DMS114 treated with DMSO at 0.1 percent for 48 hours (cell line): ENCODE measurements at regions not wholly inside any gene's neighbourhood (a gene's known extent, or its start where the extent isn't known, plus 50 kb on each side); places are given as distances from the start of the nearest gene placed in this dataset.
"Not testable (repeated sequence)": the region's sequence is repeated elsewhere in the genome, so short reads cannot be mapped to it uniquely, and the experiment has no call there.

Experiments
- DNase-seq: peaks from one replicate; lab custom pipeline; 2025; ENCODE audit not compliant: unreplicated experiment; lab: John Stamatoyannopoulos, UW

DNA sequence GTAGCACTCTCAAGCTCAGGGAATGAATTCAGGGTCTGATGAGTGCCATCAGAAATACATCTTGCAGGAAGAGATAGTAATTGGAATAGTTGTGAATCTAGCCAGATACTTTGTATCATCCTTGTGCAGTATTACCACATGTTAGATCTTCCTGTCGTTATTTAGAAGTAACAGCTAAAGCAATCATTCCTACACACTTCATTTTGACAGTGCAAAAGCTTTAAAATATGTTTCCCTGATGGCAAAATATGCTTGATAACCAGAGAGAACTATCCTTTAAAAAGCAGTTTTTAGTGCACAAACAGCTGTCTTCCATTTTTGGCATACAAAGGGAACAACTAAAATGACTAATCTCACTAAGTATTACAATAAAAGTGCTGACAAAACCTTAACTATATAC lies 149.5 kb upstream of the SLC38A2 start:
- no peak for DNase-seq

DNA sequence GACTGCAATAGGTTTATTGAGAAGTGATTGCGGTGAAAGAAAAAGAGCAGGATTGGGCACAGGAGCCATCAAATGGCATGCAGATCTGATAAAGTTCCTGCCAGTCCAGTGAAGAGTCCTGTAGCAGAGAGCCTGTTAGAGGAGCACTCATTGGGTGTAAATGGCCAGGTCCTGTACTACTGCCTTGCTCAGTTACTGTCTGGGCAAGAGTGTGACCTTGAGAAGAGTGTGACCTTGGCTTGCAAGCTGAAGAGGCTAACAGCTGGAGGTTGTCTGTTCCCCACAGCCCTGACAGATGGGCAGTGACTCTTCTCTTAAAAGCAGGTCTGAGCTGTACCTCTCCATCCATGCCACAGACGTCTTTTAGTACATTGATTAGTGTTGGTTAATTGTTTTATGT lies 148.6 kb upstream of the SLC38A2 start:
- DNase-seq, result no peak

DNA sequence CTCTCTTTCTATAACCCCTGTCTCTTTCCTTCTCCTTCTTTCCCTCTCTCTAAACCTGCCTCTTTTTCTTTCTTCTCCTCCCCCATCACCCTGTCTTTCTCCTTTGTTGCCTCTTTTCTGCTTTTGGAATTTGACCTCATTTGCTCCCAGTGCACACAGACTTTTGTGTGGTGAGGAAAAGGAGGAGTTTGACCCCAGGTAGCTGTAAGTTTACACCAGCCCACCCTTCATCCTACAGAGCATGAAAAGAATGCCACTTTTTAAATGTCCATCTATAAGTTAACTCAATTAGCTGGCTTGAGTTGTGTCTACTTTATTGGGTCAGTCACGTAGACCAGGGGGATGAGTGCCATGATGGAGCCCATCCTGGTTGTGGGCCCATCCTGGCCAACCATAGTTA lies 146.8 kb upstream of the SLC38A2 start:
- DNase-seq, result no peak

DNA sequence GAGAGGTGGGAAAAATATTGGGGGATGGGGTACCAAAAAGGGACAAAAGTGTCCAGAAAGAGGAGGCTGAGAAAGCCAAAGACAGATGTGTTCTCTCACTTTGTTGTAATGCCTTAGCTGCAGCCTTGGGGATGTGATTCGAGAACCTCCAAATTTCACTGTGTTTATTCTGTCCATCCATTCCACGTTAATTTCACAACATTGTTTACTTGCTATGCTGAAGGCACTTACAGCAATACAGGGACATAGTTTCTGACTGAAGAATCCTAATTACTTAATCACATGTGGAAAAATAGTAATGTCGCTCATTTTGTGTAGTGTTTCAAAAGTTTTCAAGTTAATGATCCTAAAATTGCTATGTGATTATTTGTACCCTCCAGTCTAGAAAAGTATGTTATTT lies 146.2 kb upstream of the SLC38A2 start:
- DNase-seq, result no peak

DNA sequence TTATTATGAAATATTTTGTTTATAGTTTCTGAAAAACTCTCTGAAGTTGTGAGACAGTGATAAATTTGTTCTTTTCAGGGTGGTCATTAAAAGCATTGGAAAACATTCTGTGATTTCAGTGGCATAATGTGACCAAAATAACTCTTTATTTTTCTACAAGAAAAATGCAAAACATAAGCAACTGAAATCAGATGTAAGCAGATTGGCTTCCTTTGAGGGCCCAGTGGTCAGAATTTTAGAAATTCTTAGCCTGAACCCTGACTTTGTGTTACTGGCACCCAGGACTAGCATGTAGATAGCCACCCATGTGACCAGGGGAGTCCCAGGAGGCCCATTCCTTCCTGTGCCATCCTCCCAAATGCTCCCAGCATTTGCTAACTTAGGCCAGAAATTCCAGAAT lies 145.6 kb upstream of the SLC38A2 start:
- no peak for DNase-seq

DNA sequence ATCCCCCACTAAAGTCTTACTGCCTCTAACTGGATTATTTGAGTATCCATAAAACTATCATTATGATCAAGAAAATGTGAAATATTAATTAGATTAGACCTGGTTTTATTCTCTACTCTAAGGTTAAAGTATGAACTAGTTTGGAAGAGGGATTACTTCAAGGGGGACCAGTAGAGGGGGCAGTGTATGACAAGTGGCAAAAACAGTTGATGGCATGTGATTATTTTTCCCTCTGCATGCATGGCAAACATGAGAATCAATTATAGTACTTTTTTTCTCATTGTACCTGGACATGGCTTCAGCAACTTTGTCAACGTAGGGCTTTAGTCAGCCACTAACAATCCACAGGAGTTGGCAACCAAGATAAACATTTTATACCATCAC lies 145.0 kb upstream of the SLC38A2 start:
- DNase-seq, result no peak

DNA sequence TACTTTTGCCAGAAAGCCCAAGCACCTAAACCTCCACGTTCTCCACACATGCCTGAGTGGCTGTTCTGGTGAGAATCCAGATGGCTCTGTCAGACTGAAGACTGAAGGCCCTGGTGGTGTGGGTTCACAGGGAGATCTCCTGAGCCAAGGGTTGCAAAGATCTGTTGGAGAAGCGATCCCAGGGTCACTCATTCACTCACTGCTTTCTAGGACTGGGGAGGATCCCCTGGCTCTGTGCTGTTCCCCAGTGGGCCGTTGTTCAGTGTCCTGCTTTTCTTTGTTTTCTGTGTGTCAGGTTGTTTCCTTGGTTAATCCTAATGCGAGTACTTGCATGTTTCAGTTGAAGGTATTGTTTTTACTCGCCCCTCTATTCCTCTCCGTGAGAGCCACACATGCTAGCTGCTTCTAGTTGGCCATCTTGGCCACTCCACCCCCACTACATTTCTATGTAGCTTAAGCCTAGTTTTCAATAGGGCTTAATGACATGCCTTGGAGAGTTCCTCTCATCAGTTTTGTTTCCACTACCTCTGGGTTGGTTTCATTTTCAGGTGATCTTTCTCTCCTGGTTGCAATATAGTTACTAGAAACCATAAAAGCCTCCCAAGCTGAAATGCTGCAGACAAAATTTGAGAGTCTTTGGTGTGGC lies 144.5 kb upstream of the SLC38A2 start:
- DNase-seq, result no peak

DNA sequence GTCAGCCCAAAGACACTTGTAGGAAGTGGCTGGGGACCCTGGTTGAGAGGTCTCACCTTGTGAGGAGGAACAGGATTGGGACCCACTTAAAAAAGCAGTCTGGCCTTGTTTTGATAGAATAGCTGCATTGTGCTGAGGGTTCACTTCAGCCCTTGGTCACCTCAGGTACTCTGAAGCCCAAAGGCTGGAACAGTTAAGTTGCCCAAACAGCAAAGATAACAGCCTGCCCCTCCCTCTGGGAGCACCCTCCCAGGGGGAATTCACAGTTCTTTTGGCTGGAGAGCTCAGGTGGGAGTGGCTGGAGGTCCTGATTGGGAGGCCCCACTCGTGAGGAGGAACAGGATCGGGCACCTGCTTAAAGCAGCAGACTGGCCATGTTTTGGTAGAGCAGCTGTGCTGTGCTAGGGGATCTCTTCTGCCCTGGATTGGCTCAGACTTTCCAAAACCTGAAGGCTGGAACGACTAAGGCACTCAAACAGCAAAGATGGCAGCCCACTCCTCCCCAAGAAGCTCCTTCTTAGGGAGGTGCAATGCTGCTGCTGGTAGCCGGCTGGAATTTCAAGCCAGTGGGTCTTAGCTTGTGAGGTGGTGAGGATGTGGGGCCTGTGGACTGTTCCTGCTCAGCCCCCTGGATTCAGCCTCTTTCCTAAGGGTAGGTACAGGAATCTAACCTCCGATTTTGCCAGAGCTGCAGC lies 143.8 kb upstream of the SLC38A2 start:
- no peak for DNase-seq

DNA sequence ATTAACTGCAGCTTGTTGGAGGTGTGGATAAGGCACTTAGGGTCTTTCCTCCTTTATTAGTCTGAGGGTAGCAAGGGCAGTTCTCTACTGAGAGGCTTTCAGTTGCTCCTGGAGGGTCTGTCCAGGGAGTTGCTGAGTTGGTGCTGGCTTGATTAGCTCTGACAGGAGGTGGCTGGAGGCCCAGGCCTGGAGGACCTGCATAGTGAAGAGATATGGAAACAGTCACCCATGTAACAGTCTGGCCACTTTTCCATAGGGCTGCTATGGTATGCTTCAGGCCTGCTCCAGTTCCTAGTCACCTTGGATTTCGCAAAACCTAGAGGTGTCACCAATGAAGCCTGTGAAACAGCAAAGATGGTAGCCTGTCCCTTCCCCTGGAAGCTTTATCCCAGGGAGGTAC lies 143.3 kb upstream of the SLC38A2 start:
- DNase-seq, result no peak

DNA sequence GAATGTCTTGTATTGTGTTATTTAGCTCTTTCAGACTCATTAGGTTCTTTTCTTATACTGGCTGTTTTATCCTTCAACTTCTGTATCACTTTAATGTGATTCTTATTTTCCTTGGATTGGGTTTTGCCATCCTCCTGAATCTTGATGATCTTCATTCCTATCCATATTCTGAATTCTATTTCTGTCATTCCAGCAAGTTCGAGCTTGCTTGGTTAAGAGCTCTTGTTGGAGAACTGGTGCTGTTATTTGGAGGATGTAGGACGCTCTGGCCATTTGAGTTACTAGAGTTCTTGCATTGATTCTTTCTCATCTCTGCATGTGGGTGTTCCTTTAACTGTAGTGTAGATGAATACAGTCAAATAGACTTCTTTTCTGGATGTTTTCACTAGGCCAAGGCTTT lies 142.3 kb upstream of the SLC38A2 start:
- DNase-seq, result no peak

DNA sequence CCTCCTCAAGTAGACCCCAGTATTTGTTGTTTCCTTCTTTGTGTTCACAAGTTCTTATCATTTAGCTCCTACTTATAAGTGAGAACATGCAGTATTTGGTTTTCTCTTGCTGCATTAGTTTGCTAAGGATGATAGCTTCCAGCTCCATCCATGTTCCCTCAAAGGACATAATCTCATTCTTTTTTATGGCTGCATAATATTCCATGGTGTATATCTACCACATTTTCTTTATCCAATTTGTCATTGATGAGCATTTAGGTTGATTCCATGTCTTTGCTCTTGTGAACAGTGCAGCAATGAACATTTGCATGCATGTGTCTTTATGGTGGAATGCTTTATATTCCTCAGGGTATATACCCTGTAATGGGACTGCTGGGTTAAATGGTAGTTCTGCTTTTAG lies 137.7 kb upstream of the SLC38A2 start:
- DNase-seq, result not testable (repeated sequence)

DNA sequence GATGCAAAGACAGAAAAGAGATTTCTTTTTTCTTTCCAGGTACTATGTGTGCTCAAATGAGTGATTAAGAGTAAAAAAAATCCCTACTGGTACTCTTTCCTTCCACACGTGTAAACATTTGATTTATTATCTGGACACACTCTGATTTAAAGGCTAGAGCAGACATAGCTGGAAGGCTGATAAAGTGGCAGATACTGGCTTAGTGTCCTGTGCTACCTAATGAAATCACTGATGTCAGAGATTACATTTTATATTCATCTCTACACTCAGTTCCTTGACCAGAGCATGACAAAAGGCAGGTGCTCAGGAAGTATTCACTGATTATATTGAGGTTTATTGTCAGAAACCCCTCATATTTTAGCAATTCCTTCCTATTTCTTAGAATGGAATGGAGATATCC lies 136.6 kb upstream of the SLC38A2 start:
- DNase-seq, result no peak

DNA sequence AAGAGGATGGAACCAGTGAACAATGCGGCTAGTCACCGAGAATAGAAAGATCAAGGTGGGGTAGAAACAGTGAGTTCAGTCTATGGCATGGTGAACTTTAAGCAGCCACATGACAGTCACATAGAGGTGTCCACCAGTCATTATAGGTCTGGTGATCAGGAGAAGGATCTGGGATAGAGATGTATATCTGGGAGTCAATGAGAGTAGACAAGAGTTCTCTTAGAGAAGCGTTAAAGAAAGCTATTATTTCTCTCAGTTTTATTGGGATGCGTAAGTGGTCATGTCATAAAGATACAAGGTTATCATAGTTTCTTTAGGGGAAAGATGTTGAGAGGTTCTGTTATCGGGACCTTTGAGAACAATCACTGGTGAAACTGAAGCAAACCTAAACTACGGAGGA lies 136.1 kb upstream of the SLC38A2 start:
- no peak for DNase-seq

DNA sequence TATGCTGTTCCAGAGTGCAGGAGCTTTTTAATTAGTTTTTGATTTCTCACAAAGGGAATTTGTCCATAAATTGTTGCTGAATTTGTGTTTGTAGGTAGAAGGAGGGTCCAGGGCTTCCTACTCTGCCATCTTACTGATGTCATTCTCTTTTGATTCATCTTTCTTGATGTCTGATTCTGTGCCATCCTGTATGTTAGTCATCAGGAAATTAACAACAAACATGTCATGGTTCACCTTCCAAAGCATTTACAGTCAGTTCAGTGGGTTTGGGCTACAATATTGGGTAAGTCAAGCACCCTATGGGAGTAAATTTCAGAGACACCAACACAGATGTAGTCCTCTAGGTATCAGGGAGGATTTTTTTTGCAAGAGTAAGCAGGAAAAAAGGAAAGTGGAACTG lies 135.2 kb upstream of the SLC38A2 start:
- no peak for DNase-seq

DNA sequence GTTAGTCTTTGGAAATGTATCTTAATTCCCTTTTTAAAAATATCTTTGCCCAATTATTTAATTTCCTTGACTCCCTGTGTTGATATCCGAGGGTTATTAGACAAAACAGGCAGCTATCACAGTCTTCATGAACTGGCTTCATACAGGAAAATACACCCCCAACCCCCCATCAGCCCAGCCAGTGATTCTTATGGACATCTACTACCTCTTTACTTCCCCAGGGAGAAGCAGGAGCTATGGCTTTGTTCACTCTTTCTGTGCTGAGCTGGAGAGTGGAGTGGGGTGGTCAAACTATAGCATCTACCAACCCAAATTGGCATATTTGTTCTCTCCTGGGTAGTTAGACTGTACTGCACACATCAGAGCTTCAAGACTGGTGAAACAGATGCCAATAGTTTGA lies 134.4 kb upstream of the SLC38A2 start:
- no peak for DNase-seq

DNA sequence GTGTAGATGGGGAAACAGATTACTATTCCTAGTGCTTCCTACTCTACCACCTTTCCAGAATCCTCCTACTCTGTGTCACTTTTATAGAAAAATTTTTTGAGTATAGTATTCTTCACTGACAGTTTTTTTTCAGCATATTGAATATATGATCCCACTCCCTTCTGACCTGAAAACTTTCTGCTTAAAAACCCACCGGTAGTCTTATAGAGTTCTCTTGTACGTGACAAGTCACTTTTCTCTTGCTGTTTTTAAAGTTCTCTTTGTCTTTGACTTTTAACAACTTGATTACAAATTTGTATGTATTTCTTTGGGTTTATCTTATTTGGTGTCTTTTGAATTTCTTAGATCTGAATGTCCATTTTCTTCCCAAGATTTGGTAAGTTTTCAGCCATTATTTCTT lies 133.6 kb upstream of the SLC38A2 start:
- no peak for DNase-seq

DNA sequence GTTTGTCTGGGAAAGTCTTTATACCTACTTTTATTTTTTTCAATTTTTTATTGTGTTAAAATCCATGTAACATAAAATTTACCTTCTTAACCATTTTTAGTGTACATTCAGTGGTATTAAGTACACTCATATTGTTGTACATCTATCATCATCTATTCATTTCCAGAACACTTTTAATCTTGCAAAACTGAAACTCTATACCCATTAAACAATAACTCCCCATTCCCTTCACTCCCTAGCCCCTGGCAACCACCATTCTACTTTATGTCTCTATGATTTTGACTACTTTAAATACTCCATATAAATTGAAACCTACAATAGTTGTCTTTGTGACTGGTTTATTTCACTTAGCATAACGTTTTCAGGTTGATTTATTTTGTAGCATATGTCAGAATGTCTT lies 131.9 kb upstream of the SLC38A2 start:
- DNase-seq, result no peak

DNA sequence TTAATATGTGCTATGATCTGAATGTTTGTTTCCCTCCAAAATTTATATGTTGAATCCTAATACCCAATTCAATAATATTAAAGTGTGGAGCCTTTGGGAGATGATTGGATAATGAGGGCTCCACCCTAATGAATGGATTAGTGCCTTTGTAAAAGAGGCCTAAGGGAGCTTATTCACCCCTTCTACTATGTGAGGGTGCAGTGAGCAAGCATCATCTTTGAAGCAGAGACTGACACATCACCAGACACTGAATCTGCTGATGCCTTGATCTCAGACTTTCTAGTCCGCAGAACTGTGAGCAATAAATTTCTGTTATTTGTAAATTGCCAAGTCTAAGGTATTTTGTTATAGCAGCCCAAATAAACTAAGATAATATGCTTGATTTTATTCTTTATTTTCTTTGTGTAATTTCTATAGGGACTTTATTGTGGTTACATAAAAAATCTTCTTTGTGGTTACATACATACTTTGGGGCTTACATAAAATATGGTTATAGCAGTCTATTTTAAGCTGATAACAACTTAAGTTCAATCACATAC lies 131.1 kb upstream of the SLC38A2 start:
- DNase-seq, result no peak

DNA sequence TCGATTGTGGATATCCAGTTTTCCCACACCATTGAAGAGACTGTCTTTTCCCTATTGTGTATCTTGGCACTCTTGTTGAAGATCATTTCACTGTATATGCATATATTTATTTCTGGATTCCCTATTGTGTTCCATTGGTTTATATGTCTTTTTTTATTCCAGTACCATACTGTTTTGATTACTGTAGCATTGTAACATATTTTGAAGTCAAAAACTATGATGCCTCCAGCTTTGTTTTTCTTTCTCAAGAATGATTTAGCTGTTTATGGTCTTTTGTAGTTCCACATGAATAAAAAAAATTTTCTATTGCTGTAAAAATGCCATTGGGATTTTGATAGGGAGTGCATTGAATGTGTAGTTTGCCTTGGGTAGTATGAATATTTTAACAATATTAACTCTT lies 128.1 kb upstream of the SLC38A2 start:
- DNase-seq, result no peak

DNA sequence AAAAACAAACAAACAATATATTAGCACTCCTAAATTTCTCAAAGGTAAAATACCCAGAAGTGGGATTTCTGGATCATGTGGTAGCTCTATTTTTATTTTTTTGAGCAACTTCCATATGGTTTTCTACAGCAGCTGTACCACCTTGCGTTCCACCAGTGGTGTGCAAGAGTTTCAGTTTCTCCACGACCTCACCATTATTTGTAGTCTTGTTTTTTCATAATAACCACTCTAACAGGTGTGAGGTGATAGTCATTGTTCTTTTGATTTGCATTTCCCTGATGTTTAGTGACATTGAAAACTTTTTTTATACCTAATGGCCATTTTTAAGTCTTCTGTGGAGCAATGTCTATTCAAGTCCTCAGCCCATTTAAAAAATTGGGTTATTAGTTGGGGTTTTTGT lies 127.3 kb upstream of the SLC38A2 start:
- no peak for DNase-seq

DNA sequence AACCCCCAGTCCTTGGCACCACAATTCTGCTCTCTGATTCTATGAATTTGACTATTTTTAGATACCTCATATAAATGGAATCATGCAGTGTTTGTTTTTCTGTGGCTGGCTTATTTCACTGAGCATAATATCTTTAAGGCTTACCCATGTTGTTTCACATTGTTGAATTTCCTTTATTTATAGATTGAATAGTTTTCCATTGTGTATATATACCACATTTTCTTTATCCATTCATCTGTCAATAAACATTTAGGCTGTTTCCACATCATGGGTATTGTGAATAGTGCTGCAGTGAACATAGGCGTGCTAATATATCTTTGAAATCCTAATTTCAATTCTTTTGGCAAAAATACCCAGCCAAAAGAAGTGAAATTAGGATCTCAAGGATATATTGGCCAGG lies 126.7 kb upstream of the SLC38A2 start:
- DNase-seq, result no peak

DNA sequence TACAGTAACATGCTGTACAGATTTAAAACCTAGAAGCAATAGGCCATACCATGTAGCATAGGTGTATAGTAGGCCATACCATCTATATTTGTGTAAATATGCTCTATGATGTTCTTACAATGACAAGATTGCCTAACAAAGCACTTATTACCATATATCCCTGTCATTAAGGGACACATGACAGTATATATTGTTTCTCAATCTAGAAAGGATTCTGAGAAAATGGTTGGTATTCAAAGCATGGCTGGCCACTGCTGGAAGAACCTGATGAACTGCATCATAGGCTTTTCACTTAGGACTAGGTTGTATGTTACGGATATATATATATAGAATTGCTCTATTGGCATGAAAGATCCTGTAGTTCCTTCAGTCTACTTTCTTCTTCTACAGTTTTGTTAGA lies 125.2 kb upstream of the SLC38A2 start:
- no peak for DNase-seq

DNA sequence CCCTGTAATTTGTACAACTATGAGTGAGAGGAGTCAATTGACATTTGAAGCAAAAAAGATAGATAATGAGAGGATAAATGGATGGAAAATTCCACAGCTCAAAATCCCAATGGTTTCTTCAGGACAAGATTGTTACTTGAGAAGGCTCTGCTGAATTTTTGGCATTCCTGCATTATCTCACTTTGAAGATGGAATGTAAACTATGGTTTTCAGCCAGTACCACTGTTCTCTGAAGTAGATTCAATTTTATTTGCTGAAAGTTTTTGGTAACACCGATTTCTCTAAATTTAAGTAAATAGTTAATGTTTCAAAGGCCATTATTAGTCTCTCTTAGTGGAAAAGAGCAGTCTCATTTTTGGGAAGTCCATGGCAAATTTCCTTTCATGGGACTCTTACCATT lies 121.9 kb upstream of the SLC38A2 start:
- DNase-seq, result peak; percentile 89
